ENCODE measurements at regions not wholly inside any gene's neighbourhood (a gene's known extent, or its start where the extent isn't known, plus 50 kb on each side); places are given as distances from the start of the nearest gene placed in this dataset.

- no peak for TF ChIP-seq FOXA2 (IDR thresholded peaks at IDR 0.05)
Measured at GRCh38 chr14:22338917-22339715, 249.9 kb downstream of the DAD1 start (continued).

GRCh38 chr14:22338381-22338780 is 250.6 kb downstream of the DAD1 start:
- Histone ChIP-seq H3K27ac (ENCODE audit: low read depth in 1 of 2, low read length in 2 of 2) (no peak overlapping the region), H3K9ac (ENCODE audit: low read depth in 1 of 2, low read length in 2 of 2) (no peak overlapping the region), H3K36me3 (ENCODE audit: control insufficient read depth in 4 of 4, insufficient read depth in 3 of 4, low read depth in 1 of 4, low read length in 3 of 4) (no peaks in the 10 kb centered on the region), H3K4me1 (ENCODE audit: control insufficient read depth in 4 of 4, insufficient read depth in 4 of 4, low read length in 3 of 4) (no peaks in the 10 kb centered on the region), H3K27me3 (ENCODE audit: control insufficient read depth in 4 of 4, insufficient read depth in 4 of 4, low read length in 3 of 4) (no peaks in the 10 kb centered on the region), H3K4me3 (ENCODE audit: low read depth in 1 of 3, low read length in 3 of 3) (no peak overlapping the region), H3K9me3 (ENCODE audit: control insufficient read depth in 4 of 4, low read length in 3 of 4) (peaks cover 0 to under 1% (median 0%) of the 10 kb centered on the region in 4 donors)
- WGBS: 82% methylated on average over 5 of the region's 5 CpGs
- no peak for DNase-seq (ENCODE audit: low spot score)
- TF ChIP-seq YY1 (IDR thresholded peaks at IDR 0.05): no peak
- TF ChIP-seq ZBTB33 (IDR thresholded peaks at IDR 0.05): no peak
- no peak for TF ChIP-seq FOXA1 (IDR thresholded peaks at IDR 0.05)
- no peak for TF ChIP-seq HNF4G (IDR thresholded peaks at IDR 0.05)
- TF ChIP-seq TAF1 (conservative IDR thresholded peaks at IDR 0.05): no peak
- TF ChIP-seq FOXA2 (IDR thresholded peaks at IDR 0.05): no peak

GRCh38 chr14:22337938-22338337 is 251.1 kb downstream of the DAD1 start:
- H3K4me1 ChIP-seq (ENCODE audit: control insufficient read depth in 4 of 4, insufficient read depth in 4 of 4, low read length in 3 of 4): no peaks in the 10 kb centered on the region
- 50% methylated on average over 3 of the region's 3 CpGs for WGBS
- no peak overlapping the region for H3K27ac ChIP-seq (ENCODE audit: low read depth in 1 of 2, low read length in 2 of 2)
- H3K9ac ChIP-seq (ENCODE audit: low read depth in 1 of 2, low read length in 2 of 2): no peak overlapping the region
- no peaks in the 10 kb centered on the region for H3K9me3 ChIP-seq (ENCODE audit: control insufficient read depth in 4 of 4, low read length in 3 of 4)
- TF ChIP-seq MAX (IDR thresholded peaks at IDR 0.05) (no peak), REST (IDR thresholded peaks at IDR 0.05) (no peak), RXRA (IDR thresholded peaks at IDR 0.05) (no peak), CTCF (IDR thresholded peaks at IDR 0.05; ENCODE audit: low read depth, low read length, missing input control) (no peak), FOXA2 (IDR thresholded peaks at IDR 0.05) (no peak), FOXA1 (IDR thresholded peaks at IDR 0.05) (no peak), YY1 (IDR thresholded peaks at IDR 0.05) (no peak), JUND (IDR thresholded peaks at IDR 0.05) (no peak), ATF3 (IDR thresholded peaks at IDR 0.05) (no peak), SP1 (IDR thresholded peaks at IDR 0.05) (no peak)
- no peak for DNase-seq (ENCODE audit: low spot score)
- no peak overlapping the region for H3K4me3 ChIP-seq (ENCODE audit: low read depth in 1 of 3, low read length in 3 of 3)
- H3K27me3 ChIP-seq (ENCODE audit: control insufficient read depth in 4 of 4, insufficient read depth in 4 of 4, low read length in 3 of 4): no peaks in the 10 kb centered on the region
- no peaks in the 10 kb centered on the region for H3K36me3 ChIP-seq (ENCODE audit: control insufficient read depth in 4 of 4, insufficient read depth in 3 of 4, low read depth in 1 of 4, low read length in 3 of 4)

Data from liver (tissue), 8 donors.